Upper lobe of left lung (tissue), 4 donors: ENCODE measurements at regions not wholly inside any gene's neighbourhood (a gene's known extent, or its start where the extent isn't known, plus 50 kb on each side); places are given as distances from the start of the nearest gene placed in this dataset.

Experiments
- EP300 ChIP-seq, 4 donors: sonication (generic); formaldehyde crosslinking; IDR thresholded peaks; one replicate each; pipeline ENCODE4 v1.5.1; 2017; ENCODE audit warnings: antibody characterized with exemption in 4 of 4, control low read depth in 2 of 4
- POLR2A ChIP-seq, 4 donors: fragments of 450-650 bp; IDR thresholded peaks; one replicate each; pipeline ENCODE4 v1.5.1; 2016 to 2017; ENCODE audit warnings: antibody characterized with exemption in 4 of 4, mild to moderate bottlenecking in 2 of 4
- TF ChIP-seq, protein P1 (sequence below), 6 experiments: fragments of 450-650 bp in 4 of 6; fragments of 200-600 bp in 2 of 6; sonication (generic) in 2 of 6; IDR thresholded peaks; one replicate each; pipeline ENCODE4 v1.5.1; 2016 to 2019; ENCODE audit warnings: antibody characterized with exemption in 6 of 6

DNA sequence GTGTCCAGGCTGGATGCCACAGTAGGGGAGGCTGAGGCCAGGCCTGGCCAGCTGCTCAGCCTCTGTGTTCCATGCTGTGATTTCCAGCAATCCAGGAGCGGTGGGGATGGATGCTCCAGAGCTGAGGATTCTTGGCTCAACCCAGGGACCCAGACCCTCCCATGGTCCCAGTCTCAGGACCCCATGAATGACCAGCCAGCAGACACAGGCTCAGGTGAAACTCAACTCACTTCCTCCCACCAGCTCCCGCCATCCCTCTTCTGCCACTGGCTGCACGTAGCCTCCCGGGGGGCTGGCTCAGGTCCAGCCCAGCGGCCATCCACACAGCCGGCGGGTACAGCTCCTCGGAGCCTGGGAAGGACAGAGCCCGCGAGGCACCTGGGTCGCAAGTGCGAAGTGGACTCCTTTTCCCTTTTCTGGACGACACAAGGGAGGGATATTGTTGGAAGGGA lies 54.5 kb upstream of the DACT2 start:
- TF ChIP-seq, protein P1, sequence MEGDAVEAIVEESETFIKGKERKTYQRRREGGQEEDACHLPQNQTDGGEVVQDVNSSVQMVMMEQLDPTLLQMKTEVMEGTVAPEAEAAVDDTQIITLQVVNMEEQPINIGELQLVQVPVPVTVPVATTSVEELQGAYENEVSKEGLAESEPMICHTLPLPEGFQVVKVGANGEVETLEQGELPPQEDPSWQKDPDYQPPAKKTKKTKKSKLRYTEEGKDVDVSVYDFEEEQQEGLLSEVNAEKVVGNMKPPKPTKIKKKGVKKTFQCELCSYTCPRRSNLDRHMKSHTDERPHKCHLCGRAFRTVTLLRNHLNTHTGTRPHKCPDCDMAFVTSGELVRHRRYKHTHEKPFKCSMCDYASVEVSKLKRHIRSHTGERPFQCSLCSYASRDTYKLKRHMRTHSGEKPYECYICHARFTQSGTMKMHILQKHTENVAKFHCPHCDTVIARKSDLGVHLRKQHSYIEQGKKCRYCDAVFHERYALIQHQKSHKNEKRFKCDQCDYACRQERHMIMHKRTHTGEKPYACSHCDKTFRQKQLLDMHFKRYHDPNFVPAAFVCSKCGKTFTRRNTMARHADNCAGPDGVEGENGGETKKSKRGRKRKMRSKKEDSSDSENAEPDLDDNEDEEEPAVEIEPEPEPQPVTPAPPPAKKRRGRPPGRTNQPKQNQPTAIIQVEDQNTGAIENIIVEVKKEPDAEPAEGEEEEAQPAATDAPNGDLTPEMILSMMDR (IDR thresholded peaks at IDR 0.05): no peak
- no peak for TF ChIP-seq POLR2A (IDR thresholded peaks at IDR 0.05)
- TF ChIP-seq EP300 (IDR thresholded peaks at IDR 0.05): no peak
